Activated gamma-delta T cell treated with anti-CD3 and anti-CD28 coated beads, Interleukin-2, amount 50 U/mL, for 16 hours (primary cell): ENCODE measurements at regions not wholly inside any gene's neighbourhood (a gene's known extent, or its start where the extent isn't known, plus 50 kb on each side); places are given as distances from the start of the nearest gene placed in this dataset.

Source experiments
- DNase-seq: peaks from one replicate; pipeline ENCODE4 v3.0.0-alpha.2; 2020; ENCODE audit warnings: low read depth

DNA sequence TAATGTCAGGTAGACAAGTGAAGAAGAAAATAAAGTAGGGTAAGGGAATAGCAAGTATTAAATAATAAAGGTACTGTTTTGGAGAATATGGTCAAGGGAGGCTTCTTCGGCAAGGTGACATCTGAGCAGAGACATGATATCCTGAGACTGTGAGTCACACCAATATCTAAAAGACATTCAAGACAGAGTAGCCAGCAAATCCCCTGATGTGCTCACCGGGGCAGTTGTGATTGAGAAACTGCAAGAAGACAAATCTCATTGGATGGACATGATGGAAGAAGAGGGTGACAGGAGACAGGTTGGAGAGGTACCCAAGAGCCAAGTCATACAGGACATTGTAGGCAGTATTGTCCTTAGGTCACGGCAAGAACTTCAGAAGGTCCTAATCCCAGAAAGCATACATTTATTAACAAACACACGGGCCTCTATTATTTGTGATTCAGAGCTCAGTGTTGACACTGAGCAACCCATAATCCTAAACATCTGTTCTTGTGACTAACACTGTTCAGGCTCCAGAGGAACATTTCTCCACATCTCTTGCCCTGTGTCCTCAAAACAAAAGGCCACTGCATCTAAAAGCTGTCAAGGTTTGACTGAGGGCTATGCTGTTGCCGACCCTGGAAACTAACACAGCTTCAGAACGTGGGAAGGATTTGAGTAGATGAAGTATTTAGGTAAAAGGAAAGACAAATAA lies 258.7 kb upstream of the CLINT1 start:
- DNase-seq, result no peak

DNA sequence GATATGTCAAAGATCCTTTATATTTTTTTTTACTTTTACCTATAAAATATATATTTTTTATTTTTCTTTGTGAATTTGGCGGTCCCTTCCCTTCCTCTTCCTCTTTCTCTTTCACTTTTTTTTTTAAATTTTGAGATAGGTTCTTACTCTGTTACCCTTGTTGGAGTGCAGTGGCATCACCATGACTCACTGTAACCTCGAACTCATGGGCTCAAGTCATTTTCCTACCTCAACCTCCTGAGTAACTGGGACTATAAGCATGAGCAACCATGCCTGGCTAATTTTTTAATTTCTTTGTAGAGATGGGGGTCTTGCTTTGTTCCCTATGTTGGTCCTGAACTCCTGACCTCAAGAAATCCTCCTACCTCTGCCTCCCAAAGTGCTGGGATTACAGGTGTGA lies 258.0 kb upstream of the CLINT1 start:
- no peak for DNase-seq

DNA sequence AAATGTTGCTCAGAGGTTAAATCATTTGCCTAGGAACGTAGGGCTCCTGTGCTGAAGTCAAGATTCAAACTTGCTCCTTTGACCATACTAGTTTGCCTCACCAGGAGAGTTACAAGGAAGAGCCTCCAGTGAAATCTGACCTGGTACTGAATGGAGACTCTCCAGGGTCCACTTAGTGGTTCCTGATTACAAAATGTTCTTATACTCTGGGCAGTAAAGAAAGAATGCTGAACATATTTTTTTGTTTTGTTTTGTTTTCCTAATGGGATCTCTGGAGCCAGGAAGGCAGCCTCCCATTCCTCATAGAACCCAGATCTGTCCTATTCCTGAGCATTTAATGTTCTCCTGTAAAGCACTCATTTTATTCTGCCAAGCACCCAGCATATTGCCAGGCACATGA lies 256.5 kb upstream of the CLINT1 start:
- no peak for DNase-seq

DNA sequence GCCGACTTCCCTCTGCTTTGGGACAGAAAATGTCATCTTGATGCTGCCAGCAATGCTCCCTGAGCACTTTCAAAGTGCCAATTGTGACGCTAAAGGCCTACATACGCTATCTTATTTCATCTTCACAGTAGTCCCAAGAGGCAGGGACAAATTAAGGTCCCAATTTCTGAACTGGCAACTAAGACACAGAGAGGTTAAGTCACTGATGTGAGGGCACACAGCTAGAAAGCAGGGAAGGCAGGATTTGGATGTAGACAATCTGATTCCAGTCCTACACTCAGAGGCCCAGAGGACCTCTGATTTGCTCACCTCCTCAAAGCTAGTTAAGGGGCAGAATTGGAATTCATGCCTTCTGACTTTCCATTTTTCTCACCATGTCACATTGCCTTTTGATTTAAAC lies 249.2 kb upstream of the CLINT1 start:
- no peak for DNase-seq

DNA sequence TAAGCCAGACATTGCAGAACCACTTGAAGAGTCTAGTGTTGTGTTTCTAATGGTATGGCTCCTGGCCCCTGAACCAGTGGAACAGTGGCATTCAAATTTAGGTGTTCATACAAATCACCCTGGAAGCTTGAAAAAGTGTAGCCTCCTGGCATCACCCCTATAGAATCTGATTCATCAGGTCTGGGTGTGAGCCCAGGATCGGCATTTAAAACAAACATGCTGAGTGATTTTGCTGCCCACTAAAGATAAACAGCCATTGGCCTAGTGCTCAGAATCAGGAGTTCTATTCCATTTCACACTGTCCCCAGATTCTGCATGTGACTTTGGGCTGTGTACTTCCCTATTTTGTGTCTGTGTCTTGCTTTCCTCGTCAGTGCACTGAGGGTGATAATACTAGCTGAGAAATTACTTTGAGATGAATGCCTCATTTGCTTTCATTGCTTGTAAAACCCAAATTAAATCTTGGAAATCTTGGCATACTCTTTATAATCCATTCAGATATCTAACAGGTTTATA lies 241.5 kb upstream of the CLINT1 start:
- DNase-seq, result no peak

DNA sequence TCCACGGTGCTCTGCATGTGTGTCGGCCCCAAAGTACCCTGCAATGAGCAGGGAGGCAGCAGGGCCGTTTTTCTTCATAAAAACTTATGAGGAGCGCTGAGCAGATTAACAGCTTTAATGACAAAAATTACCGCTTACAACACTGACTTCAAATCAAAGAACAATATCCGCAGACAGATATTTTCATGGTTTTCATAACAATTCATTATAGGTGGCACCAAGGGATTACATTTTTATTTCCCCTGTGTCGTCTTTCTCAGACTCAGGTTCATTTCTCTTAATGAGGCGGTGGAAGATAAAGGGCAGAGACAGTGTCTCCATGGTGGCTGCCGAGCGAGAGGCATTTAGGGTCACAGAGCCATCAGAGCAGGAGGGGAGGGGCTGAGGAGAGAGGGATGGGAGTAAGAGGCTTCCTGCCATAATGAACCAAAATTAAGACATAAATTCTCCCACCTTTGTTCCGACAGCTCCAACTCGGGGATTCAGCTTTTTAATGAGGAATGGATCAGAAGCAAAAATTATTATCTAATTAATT lies 240.7 kb upstream of the CLINT1 start:
- DNase-seq, result no peak

DNA sequence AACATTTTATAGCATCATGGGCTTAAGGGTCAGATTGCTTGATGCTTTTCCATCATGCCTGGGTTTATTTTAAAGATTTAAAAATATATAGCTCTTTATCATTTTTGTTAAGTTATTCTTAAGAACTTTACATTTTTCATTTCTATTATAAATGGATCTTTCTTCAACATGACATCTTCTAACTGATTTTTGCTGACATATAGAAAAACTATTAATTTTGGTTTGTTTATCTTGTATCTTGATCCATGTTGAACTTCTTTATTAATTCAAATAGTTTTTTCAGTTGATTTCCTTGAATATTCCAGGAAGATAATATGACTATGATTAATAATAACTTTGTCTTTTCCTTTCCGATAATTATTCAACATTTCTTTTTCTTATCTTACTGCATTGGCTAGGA lies 237.9 kb upstream of the CLINT1 start:
- DNase-seq, result no peak

DNA sequence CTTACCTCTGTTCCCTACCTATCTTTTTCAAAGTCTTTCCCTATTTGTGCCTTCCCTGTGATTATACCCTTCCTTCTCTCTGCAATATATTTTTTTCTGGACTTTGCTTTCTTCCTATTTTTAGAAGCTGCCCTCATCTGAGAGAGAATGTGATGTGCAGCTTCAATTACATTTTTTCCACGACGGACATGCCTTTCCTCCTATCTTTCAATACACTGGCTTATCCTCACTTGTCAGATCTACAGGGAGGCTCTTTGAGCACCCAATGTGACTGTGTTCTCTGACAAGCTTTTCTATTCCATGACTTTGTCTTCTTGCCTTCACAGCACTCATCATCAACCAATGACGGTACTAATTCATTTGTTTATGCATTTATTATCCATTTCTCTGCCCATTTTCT lies 227.9 kb upstream of the CLINT1 start:
- no peak for DNase-seq

DNA sequence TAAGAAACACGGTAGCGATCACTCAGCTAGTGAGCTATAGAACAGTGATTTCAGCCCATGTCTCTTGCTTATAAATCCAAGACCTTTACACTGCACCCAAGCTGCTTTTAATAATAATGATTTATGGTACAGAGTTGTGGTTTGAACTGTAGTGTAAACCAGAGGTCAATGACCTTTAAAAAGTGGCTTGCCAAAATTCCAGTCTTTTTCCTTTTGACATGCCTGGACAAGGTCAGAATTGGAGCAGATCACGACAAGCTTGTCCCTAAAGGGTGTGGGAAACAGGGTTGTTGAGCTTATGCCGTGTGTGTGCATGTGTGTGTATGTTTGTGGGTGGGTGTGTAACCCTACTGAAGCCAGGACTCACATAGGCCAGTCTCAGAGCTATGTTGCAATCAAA lies 225.3 kb upstream of the CLINT1 start:
- DNase-seq, result no peak

DNA sequence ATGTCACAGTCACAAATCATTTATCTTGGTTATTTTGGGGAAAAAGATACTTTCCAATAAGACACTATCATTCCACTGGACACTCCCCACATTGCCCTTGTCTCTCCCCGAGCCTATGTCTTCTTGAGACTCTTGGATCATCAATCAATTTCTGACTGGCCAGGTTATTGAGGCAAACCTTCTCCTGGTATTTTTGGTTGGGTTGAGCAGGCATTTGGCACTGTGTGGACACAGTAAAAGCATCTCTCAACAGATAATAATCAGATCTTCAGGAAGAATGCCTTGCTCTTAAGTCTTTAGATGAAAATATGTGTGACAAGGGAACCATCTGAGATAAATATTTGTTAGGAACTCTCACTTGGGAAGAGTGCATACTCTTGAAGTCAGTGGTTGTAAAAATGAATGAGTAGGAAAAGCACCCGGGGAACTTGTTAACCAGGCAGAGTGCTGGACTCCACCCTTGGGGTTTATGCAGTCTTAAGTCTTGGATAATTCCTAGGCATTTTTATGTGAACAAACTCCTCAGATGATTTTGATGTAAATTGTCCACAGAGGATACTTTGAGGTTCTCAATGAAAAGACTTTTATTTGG lies 223.8 kb upstream of the CLINT1 start:
- DNase-seq, result no peak

DNA sequence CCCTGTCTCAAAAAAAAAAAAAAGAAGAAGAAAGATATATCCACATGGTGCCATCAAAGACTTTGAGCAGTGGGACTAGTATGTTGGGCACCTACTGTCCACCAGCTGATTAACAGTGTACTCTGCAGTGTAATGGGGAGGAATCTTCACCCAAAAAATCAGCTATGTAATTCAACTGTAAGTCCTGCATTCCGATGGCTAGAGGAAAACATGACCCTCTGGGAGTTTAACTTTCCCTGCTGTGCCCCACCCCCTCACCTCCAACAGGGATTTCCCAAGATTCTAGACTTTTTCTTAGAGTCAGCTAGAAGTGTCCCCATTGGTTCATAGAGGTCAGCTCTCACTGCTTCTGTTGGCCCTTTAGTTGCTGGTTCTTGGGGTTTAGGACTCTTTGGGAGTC lies 221.2 kb upstream of the CLINT1 start:
- no peak for DNase-seq

DNA sequence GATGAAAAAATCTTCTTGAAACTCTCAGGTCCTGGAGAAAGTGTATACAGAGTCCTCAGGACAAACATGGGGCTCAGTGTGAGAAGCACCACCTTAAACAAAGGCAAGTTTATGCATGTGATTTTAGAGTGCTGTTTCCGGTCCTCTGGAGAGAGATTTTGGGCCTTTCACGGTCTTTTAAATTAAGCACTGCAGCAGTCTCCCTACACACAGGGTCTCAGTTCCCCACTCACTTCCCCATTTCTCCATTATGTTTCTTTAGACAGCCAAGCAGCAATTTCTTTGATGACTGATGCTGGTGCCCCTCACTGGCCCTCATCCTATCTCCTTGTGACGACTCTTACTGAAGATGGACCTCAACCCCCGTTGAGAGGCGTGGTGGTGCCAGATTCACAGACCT lies 220.2 kb upstream of the CLINT1 start:
- no peak for DNase-seq

DNA sequence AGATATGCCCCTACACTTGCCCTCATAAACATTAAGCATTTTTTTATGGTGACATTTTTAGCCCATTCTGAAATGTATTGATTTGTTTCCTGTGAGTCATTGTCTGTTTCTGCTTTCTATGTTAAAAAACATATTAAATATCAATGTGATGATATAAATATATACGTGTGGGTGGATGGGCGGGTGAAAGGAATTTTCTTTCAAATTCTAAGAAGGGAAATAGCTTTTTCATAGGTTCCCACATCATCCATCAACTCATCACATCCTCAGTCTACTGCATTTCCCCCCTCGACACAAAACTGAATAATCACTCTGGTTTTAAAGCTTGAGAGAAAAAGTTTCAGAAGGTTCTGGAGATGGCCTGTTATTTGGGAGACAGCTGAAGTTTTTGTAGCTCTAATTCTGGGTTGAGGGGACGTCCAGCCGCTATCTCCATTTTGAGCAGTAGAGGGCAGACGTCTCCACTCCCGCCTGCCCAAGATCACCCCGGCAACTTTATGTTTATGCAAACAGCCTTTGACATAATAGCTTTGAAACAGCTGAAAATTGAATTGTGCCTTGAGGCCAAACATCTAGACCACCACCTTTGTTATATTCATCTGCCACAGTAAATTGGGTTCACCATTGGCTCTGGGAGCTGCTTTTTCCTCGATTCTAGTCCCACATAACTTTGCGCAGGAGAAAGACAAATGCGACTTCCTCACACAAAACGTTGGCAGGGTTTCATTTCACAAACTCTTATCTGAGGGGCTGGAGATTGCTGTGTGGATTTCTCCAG lies 216.2 kb upstream of the CLINT1 start:
- DNase-seq, result peak; percentile 7

DNA sequence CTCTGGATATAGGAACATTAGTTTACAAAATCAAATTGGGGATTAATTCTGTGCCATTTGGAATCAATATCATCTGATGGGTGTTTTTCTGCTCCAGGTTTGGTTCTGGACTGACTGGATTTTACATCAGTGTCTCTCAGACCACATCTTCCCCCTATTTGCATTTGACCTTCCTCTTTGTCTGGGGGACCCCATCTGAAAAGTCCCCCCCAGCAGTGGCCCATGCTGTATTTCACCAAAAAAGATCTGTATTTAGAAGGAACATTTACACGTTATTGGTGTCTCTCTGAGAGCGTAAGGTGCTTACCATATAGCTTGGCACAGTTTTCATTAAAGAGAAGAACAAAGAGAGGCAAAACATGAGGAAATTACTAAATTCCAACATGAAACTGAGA lies 215.6 kb upstream of the CLINT1 start:
- DNase-seq, result no peak

DNA sequence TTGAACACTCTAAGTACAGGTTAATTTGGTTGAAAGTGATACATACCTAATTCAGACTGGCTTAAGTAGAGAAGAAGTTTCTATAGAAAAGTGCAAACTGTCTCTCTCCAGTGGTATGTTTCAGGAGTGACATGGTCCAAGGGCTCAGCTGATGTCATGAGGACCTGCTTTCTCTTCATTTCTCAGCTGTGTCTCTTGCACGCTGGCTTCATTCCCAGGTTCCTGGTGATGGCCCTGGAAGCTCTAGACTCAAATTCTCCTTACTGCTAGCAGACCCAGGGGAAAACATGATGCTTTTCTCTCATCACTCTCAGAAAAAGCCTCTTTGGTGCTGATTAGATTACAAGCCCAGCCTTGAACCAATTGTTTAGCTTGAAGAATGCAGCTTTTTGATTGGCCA lies 211.9 kb upstream of the CLINT1 start:
- DNase-seq, result no peak

DNA sequence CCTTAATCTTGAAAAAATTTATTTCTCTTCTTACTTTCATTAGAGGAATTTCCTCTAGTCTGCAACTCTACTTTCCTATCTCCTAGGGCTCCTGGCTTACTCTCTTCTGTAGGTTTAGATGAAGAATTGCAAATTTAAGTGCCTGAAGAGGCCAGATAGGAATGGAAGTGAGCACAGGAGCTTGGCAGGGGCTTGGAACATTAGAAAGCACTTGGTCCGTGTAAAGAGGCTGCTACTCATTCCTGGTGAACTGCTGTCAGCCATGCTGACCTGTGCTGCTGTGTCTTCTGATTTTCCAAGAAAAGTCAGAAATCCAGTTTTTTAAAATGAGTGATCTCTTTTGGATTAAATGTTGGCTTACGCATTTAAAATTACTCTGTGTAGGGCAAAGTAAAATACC lies 210.9 kb upstream of the CLINT1 start:
- no peak for DNase-seq

DNA sequence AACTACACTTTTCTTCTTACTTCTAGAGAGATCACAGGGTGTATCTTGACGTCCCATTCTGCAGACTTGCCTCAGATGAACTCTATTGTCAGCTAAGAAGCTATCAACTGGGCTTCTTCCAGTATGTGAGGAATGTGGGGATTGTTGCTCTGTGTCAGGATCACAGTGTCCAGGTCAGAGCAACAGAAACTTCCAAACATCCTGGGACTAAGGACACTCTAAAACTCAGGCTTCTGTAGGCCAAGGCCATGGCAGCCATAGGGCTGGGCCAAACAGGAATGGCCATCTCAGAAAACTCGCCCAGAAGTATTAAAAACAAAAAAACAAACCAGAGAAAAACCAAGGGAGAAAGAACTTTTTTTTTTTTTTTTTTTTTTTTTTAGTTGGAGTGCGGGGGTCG lies 210.0 kb upstream of the CLINT1 start:
- no peak for DNase-seq

DNA sequence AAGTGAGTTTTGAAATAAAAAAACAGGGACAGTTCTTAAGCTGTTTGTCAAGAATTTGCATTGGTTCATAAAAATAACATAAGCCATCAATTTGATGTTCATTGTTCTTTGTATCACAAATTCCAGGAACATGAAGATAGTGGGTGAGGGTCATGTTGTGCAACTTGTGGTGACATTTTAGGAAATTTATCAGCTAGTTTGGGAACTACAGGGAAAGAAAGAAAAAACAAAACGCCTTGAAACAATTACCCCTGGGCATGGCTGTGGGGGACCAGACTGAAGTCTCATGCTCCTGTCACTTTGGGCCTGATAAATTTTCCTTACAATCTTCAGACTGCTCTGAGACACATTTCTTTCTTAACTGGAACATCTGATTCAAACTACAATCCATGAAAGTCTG lies 207.1 kb upstream of the CLINT1 start:
- no peak for DNase-seq

DNA sequence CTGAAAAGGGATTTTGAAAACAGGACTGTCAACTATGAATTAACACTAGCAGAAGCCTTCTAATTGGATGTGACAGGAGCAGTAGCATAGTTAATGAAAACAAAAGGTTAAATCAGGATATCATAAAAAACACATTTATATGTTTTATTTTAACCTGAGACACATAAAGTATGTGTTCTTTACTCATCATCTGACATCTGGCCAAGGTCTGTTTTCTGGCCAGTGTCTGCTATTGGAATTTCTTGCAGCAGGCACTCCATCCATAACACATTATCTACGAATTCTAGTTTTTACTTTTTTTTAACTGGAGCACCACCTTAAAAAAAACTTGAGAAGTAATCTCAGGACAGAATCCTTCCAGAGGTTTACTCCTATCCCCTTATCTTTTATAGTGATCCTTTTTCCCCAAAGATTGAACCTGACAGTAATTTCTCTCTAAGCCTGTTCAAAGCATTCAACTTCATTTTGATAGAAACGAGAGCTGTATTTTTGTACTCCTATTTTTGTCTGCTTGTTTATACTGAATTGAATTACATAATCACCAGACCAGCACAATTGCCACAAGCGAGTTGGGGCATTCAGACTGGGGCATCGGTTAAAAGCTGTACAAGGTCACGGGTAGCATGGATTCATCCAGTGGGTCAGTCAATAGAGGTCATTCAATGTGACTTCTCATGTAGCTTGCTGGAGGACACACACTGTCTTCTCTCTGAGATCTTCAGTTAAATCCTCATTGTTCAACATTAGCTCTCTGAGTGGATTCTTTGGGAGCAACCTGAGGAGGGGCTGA lies 205.6 kb upstream of the CLINT1 start:
- DNase-seq, result no peak

DNA sequence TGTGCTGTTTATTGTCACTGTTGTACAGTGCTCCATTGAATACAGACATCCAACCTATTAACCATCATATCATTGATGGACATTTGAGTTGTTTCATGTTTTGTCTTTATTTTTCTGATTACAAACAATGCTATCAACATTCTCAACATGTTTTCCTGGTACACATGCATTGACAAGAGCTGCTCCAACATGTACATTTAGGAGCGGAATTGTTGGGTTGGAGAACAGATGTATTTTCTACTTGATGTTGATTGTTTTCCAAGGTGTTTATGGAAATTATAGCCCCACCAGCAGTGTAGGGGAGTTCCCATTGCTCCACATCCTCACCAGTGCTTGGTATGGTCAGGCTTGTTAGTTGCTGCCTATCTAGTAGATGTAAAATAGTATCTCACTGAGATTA lies 204.1 kb upstream of the CLINT1 start:
- DNase-seq, result no peak

DNA sequence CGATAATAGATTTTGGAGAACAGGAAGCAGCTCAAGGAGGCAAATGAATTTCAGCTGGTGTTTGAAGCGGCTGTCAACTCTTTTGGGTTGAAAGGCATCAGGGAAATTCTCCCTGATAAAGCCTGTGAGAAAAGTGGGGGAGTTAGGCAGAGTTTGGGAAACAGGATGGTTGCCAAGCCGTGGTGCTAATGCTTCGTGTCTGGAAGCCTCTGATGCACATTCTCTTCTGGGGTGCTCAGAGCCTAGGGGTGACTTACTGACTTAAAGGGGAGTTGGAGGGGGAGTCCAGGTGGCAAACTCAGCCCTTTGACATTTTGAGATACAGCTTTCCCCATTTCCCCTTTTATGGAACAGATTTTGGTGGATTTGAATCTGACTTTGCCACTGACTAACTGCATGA lies 202.5 kb upstream of the CLINT1 start:
- DNase-seq, result no peak

DNA sequence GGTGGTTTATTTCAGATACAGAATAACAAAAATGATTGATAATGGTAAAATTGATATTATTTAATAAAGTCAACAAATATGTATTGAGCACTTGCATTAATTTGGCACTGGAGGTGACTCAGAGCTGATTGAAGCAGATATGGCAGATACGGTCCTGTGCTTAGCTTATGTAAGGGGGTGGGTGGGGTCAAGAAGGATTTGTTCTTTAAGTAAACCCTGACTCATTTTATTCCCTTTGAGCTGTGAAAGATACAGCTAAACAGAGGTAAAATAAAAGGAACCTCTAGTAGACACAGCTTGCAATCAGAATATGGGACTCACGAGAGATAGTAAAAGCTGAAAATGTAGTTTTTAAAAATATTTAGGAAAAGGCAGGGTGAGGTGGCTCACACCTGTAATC lies 201.3 kb upstream of the CLINT1 start:
- no peak for DNase-seq
